ENCODE measurements at regions not wholly inside any gene's neighbourhood (a gene's known extent, or its start where the extent isn't known, plus 50 kb on each side); places are given as distances from the start of the nearest gene placed in this dataset.

GRCh38 chr6:90910893-90911292, 324.0 kb upstream of the MAP3K7 start:
- CTCF ChIA-PET, result no interaction called here

GRCh38 chr6:90907931-90908655, 321.2 kb upstream of the MAP3K7 start:
- Histone ChIP-seq H3K4me3 (ENCODE audit: low read depth, low read length) (no peak overlapping the region), H3K27me3 (ENCODE audit: control insufficient read depth, insufficient read depth, low read length) (no peaks in the 10 kb centered on the region), H3K27ac (ENCODE audit: low read depth, low read length) (no peak overlapping the region), H3K9me3 (ENCODE audit: control insufficient read depth, insufficient read depth, low read length) (no peaks in the 10 kb centered on the region)
- no peak for TF ChIP-seq CTCF (IDR thresholded peaks at IDR 0.05; ENCODE audit: low read depth, low read length)
- ChIA-PET POLR2A (no interaction called here), CTCF (no interaction called here)
- DNase-seq (ENCODE audit: low read depth, low spot score), result no peak

More at GRCh38 chr6:90910893-90911292, 324.0 kb upstream of the MAP3K7 start:
- no peaks in the 10 kb centered on the region for H3K27me3 ChIP-seq (ENCODE audit: control insufficient read depth, insufficient read depth, low read length)
- no peak overlapping the region for H3K27ac ChIP-seq (ENCODE audit: low read depth, low read length)
- POLR2A ChIA-PET, result no interaction called here
- TF ChIP-seq CTCF (IDR thresholded peaks at IDR 0.05; ENCODE audit: low read depth, low read length), result no peak
- DNase-seq (ENCODE audit: low read depth, low spot score), result no peak
- H3K4me3 ChIP-seq (ENCODE audit: low read depth, low read length), result no peak overlapping the region
- H3K9me3 ChIP-seq (ENCODE audit: control insufficient read depth, insufficient read depth, low read length), result no peaks in the 10 kb centered on the region

- Histone ChIP-seq H3K27ac (ENCODE audit: low read depth, low read length) (no peak overlapping the region), H3K4me3 (ENCODE audit: low read depth, low read length) (no peak overlapping the region), H3K9me3 (ENCODE audit: control insufficient read depth, insufficient read depth, low read length) (no peaks in the 10 kb centered on the region), H3K27me3 (ENCODE audit: control insufficient read depth, insufficient read depth, low read length) (no peaks in the 10 kb centered on the region)
- ChIA-PET POLR2A (no interaction called here), CTCF (no interaction called here)
- DNase-seq (ENCODE audit: low read depth, low spot score), result no peak
- TF ChIP-seq CTCF (IDR thresholded peaks at IDR 0.05; ENCODE audit: low read depth, low read length), result no peak
Measured at GRCh38 chr6:90905351-90905750, 318.5 kb upstream of the MAP3K7 start.

- TF ChIP-seq CTCF (IDR thresholded peaks at IDR 0.05; ENCODE audit: low read depth, low read length), result no peak
- H3K27ac ChIP-seq (ENCODE audit: low read depth, low read length), result no peak overlapping the region
- DNase-seq (ENCODE audit: low read depth, low spot score), result no peak
- CTCF ChIA-PET, result no interaction called here
- no peaks in the 10 kb centered on the region for H3K9me3 ChIP-seq (ENCODE audit: control insufficient read depth, insufficient read depth, low read length)
- H3K27me3 ChIP-seq (ENCODE audit: control insufficient read depth, insufficient read depth, low read length), result no peaks in the 10 kb centered on the region
- no peak overlapping the region for H3K4me3 ChIP-seq (ENCODE audit: low read depth, low read length)
- POLR2A ChIA-PET, result no interaction called here
Measured at GRCh38 chr6:90900034-90900433, 313.2 kb upstream of the MAP3K7 start.

- Histone ChIP-seq H3K9me3 (ENCODE audit: control insufficient read depth, insufficient read depth, low read length) (no peaks in the 10 kb centered on the region), H3K27me3 (ENCODE audit: control insufficient read depth, insufficient read depth, low read length) (no peaks in the 10 kb centered on the region), H3K4me3 (ENCODE audit: low read depth, low read length) (no peak overlapping the region), H3K27ac (ENCODE audit: low read depth, low read length) (no peak overlapping the region)
- no peak for TF ChIP-seq CTCF (IDR thresholded peaks at IDR 0.05; ENCODE audit: low read depth, low read length)
- ChIA-PET POLR2A (no interaction called here), CTCF (no interaction called here)
- DNase-seq (ENCODE audit: low read depth, low spot score), result no peak
Measured at GRCh38 chr6:90898763-90899162, 311.9 kb upstream of the MAP3K7 start.

Measured in AG04450 (cell line).